H9 (cell line): ENCODE measurements at regions not wholly inside any gene's neighbourhood (a gene's known extent, or its start where the extent isn't known, plus 50 kb on each side); places are given as distances from the start of the nearest gene placed in this dataset.

Experiments used
- DNase-seq: peaks from one replicate; pipeline ENCODE4 v3.0.0-alpha.2; 2017
- H2AFZ ChIP-seq: one replicate; pipeline ENCODE4 v1.6.1; 2013; ENCODE audit warnings: mild to moderate bottlenecking, low read length, control low read depth, moderate library complexity
- H2AK5ac ChIP-seq: 2 replicates; pipeline ENCODE4 v1.6.1; 2013; ENCODE audit warnings: low read length, control low read depth, mixed read lengths; ENCODE audit not compliant: insufficient read length
- H2BK120ac ChIP-seq: one replicate; pipeline ENCODE4 v1.6.1; 2013; ENCODE audit warnings: low read depth, mild to moderate bottlenecking, low read length, control low read depth, inconsistent platforms; ENCODE audit not compliant: poor library complexity, severe bottlenecking
- H2BK12ac ChIP-seq: 2 replicates; pipeline ENCODE4 v1.6.1; 2013; ENCODE audit warnings: low read length, control low read depth, mixed read lengths, low read depth; ENCODE audit not compliant: insufficient read length
- H2BK15ac ChIP-seq: 2 replicates; pipeline ENCODE4 v1.6.1; 2013; ENCODE audit warnings: low read depth, low read length, control low read depth
- H2BK20ac ChIP-seq: one replicate; pipeline ENCODE4 v1.6.1; 2013; ENCODE audit warnings: low read depth, mild to moderate bottlenecking, low read length, control low read depth, inconsistent platforms; ENCODE audit not compliant: poor library complexity, severe bottlenecking
- H2BK5ac ChIP-seq: 2 replicates; pipeline ENCODE4 v1.6.1; 2013; ENCODE audit warnings: low read length, control low read depth, mixed read lengths; ENCODE audit not compliant: insufficient read length
- H3K14ac ChIP-seq: 2 replicates; pipeline ENCODE4 v1.6.1; 2013; ENCODE audit warnings: low read length, control low read depth; ENCODE audit not compliant: insufficient read depth
- H3K18ac ChIP-seq: 2 replicates; pipeline ENCODE4 v1.6.1; 2013; ENCODE audit warnings: low read depth, mild to moderate bottlenecking, mixed read lengths, low read length, control low read depth; ENCODE audit not compliant: insufficient read length
- H3K23ac ChIP-seq: 2 replicates; pipeline ENCODE4 v1.6.1; 2013; ENCODE audit warnings: low read length, control low read depth, mixed read lengths, low read depth; ENCODE audit not compliant: insufficient read length
- H3K23me2 ChIP-seq: 2 replicates; pipeline ENCODE4 v1.6.1; 2013; ENCODE audit warnings: low read depth, mild to moderate bottlenecking, mixed read lengths, low read length, control low read depth; ENCODE audit not compliant: insufficient read length, poor library complexity, severe bottlenecking
- H3K27ac ChIP-seq: 2 replicates; pipeline ENCODE4 v1.5.1; 2013; ENCODE audit warnings: low read length, control low read depth, mixed read lengths, low read depth; ENCODE audit not compliant: insufficient read length
- H3K27me3 ChIP-seq: 2 replicates; pipeline ENCODE4 v1.6.1; 2013; ENCODE audit warnings: low read length, control low read depth, inconsistent platforms; ENCODE audit not compliant: insufficient read depth
- H3K4ac ChIP-seq: 2 replicates; pipeline ENCODE4 v1.6.1; 2013; ENCODE audit warnings: low read depth, mild to moderate bottlenecking, control low read depth, inconsistent platforms, low read length, moderate library complexity
- H3K4me1 ChIP-seq: 2 replicates; pipeline ENCODE4 v1.6.1; 2013; ENCODE audit warnings: low read length, control low read depth, inconsistent platforms; ENCODE audit not compliant: insufficient read depth
- H3K4me2 ChIP-seq: 2 replicates; pipeline ENCODE4 v1.6.1; 2013; ENCODE audit warnings: low read length, control low read depth, mixed read lengths; ENCODE audit not compliant: insufficient read length, insufficient read depth
- H3K56ac ChIP-seq: 2 replicates; pipeline ENCODE4 v1.6.1; 2013; ENCODE audit warnings: low read depth, mild to moderate bottlenecking, mixed read lengths, low read length, control low read depth; ENCODE audit not compliant: insufficient read length
- H3K79me1 ChIP-seq: 2 replicates; pipeline ENCODE4 v1.6.1; 2013; ENCODE audit warnings: low read depth, mild to moderate bottlenecking, moderate library complexity, low read length, control low read depth, inconsistent platforms; ENCODE audit not compliant: insufficient read depth, poor library complexity, severe bottlenecking
- H3K79me2 ChIP-seq: 2 replicates; pipeline ENCODE4 v1.6.1; 2013; ENCODE audit warnings: low read length, control low read depth, inconsistent platforms; ENCODE audit not compliant: insufficient read depth
- H3K9ac ChIP-seq: 2 replicates; pipeline ENCODE4 v1.6.1; 2013; ENCODE audit warnings: low read length, control low read depth, mixed read lengths; ENCODE audit not compliant: insufficient read length; ENCODE audit errors: extremely low read depth
- H3K9me3 ChIP-seq: one replicate; pipeline ENCODE4 v1.6.1; 2013; ENCODE audit warnings: low read depth, low read length, inconsistent platforms; ENCODE audit not compliant: control insufficient read depth
- H3T11ph ChIP-seq: one replicate; pipeline ENCODE4 v1.6.1; 2013; ENCODE audit warnings: mild to moderate bottlenecking, low read length, control low read depth, inconsistent platforms
- H4K20me1 ChIP-seq: one replicate; pipeline ENCODE4 v1.6.1; 2013; ENCODE audit not compliant: control insufficient read depth, insufficient read length, insufficient read depth
- H4K5ac ChIP-seq: 2 replicates; pipeline ENCODE4 v1.6.1; 2013; ENCODE audit warnings: low read depth, mild to moderate bottlenecking, mixed read lengths, low read length, control low read depth; ENCODE audit not compliant: insufficient read length
- H4K8ac ChIP-seq: replicated peaks from 2 replicates; pipeline ENCODE4 v1.6.1; 2013; ENCODE audit warnings: low read length, control low read depth, mixed read lengths, low read depth; ENCODE audit not compliant: insufficient read length
- H4K91ac ChIP-seq: 2 replicates; pipeline ENCODE4 v1.6.1; 2013; ENCODE audit warnings: low read depth, mild to moderate bottlenecking, moderate library complexity, mixed read lengths, low read length, control low read depth; ENCODE audit not compliant: insufficient read length
- H3K27ac Mint-ChIP-seq, 3 experiments: 2 replicates in 2 of 3; 3 replicates in 1 of 3; pipeline ENCODE4 v1.8.0; 2020 to 2021; ENCODE audit warnings: mixed read lengths in 3 of 3, mild to moderate bottlenecking in 1 of 3, moderate library complexity in 1 of 3
- H3K27me3 Mint-ChIP-seq: 2 replicates; pipeline ENCODE4 v1.8.0; 2021; ENCODE audit warnings: low read depth, mild to moderate bottlenecking, moderate library complexity, mixed read lengths
- H3K36me3 Mint-ChIP-seq, 3 experiments: 2 replicates in 2 of 3; 3 replicates in 1 of 3; pipeline ENCODE4 v1.8.0; 2020 to 2021; ENCODE audit warnings: low read depth in 3 of 3, mixed read lengths in 3 of 3; ENCODE audit not compliant: insufficient read depth in 1 of 3
- H3K4me1 Mint-ChIP-seq, 2 experiments: 2 replicates each; pipeline ENCODE4 v1.8.0; 2020; ENCODE audit warnings: mixed read lengths in 2 of 2
- H3K4me3 Mint-ChIP-seq, 2 experiments: 2 replicates in 1 of 2; 3 replicates in 1 of 2; pipeline ENCODE4 v1.8.0; 2020 to 2021; ENCODE audit warnings: mild to moderate bottlenecking in 2 of 2, mixed read lengths in 2 of 2, moderate library complexity in 1 of 2
- H3K9me3 Mint-ChIP-seq, 2 experiments: 2 replicates in 1 of 2; 3 replicates in 1 of 2; pipeline ENCODE4 v1.8.0; 2020; ENCODE audit warnings: mild to moderate bottlenecking in 2 of 2, mixed read lengths in 2 of 2, moderate library complexity in 1 of 2
- TF ChIP-seq, protein P1 (sequence below): fragments of 200-600 bp; sonication (generic); conservative IDR thresholded peaks from 3 replicates; pipeline ENCODE4 v1.8.0; 2021; ENCODE audit warnings: antibody characterized with exemption, mild to moderate bottlenecking

GRCh38 chr5:169390265-169390664 lies 89.3 kb upstream of the SLIT3 start:
- Histone ChIP-seq H3K18ac (no peak overlapping the region), H2BK15ac (no peak overlapping the region), H3K4me2 (no peak overlapping the region), H4K20me1 (no peaks in the 10 kb centered on the region), H3K79me2 (no peaks in the 10 kb centered on the region), H2BK20ac (no peak overlapping the region), H4K8ac (no peak overlapping the region), H3K9ac (no peak overlapping the region), H3K14ac (no peak overlapping the region), H3K79me1 (no peaks in the 10 kb centered on the region), H2AK5ac (no peak overlapping the region), H3T11ph (no peak overlapping the region), H3K23ac (no peak overlapping the region), H2BK12ac (no peak overlapping the region), H2BK5ac (no peak overlapping the region), H4K5ac (no peak overlapping the region), H4K91ac (no peak overlapping the region), H3K27ac (no peak overlapping the region), H2AFZ (no peak overlapping the region), H3K9me3 (no peaks in the 10 kb centered on the region), H2BK120ac (no peak overlapping the region), H3K56ac (no peak overlapping the region), H3K4me1 (no peaks in the 10 kb centered on the region), H3K23me2 (no peaks in the 10 kb centered on the region), H3K27me3 (no peaks in the 10 kb centered on the region), H3K4ac (no peak overlapping the region)
- Mint-ChIP-seq H3K4me1 (peaks cover 4% of the 10 kb centered on the region in 2 experiments; a peak in 3 of 4 replicates), H3K9me3 (no peaks in the 10 kb centered on the region), H3K27ac (no peak overlapping the region), H3K27me3 (peaks cover 8% of the 10 kb centered on the region; the same call in 1 of the 2 replicates), H3K36me3 (no peaks in the 10 kb centered on the region), H3K4me3 (no peak overlapping the region)
- TF ChIP-seq, protein P1, sequence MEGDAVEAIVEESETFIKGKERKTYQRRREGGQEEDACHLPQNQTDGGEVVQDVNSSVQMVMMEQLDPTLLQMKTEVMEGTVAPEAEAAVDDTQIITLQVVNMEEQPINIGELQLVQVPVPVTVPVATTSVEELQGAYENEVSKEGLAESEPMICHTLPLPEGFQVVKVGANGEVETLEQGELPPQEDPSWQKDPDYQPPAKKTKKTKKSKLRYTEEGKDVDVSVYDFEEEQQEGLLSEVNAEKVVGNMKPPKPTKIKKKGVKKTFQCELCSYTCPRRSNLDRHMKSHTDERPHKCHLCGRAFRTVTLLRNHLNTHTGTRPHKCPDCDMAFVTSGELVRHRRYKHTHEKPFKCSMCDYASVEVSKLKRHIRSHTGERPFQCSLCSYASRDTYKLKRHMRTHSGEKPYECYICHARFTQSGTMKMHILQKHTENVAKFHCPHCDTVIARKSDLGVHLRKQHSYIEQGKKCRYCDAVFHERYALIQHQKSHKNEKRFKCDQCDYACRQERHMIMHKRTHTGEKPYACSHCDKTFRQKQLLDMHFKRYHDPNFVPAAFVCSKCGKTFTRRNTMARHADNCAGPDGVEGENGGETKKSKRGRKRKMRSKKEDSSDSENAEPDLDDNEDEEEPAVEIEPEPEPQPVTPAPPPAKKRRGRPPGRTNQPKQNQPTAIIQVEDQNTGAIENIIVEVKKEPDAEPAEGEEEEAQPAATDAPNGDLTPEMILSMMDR: peak; percentile 34; the same call in 2 of the 3 replicates
- DNase-seq: no peak
